HG02623 (cell line): ENCODE measurements at regions not wholly inside any gene's neighbourhood (a gene's known extent, or its start where the extent isn't known, plus 50 kb on each side); places are given as distances from the start of the nearest gene placed in this dataset.

Source experiments
- ATAC-seq: cut with Tn5 transposase; IDR thresholded peaks from one replicate; pipeline ENCODE4 v1.9.1; 2021; ENCODE audit warnings: moderate library complexity; ENCODE audit not compliant: unreplicated experiment

GRCh38 chr9:89655990-89656657 lies 51.3 kb downstream of the GADD45G start:
- no peak for ATAC-seq

- ATAC-seq: no peak
Measured at GRCh38 chr9:89657295-89657694, 52.5 kb downstream of the GADD45G start.

- ATAC-seq: peak; percentile 48
Measured at GRCh38 chr9:89657765-89658164, 53.0 kb downstream of the GADD45G start.

GRCh38 chr9:89658401-89658800 lies 53.6 kb downstream of the GADD45G start:
- ATAC-seq: no peak

GRCh38 chr9:89658931-89659330 lies 54.1 kb downstream of the GADD45G start:
- no peak for ATAC-seq

- no peak for ATAC-seq
Measured at GRCh38 chr9:89659473-89659872, 54.7 kb downstream of the GADD45G start.

- ATAC-seq: no peak
Measured at GRCh38 chr9:89659891-89660685, 55.3 kb downstream of the GADD45G start.

- ATAC-seq: no peak
Measured at GRCh38 chr9:89661391-89661949, 56.7 kb downstream of the GADD45G start.

GRCh38 chr9:89661956-89662717 lies 57.3 kb downstream of the GADD45G start:
- no peak for ATAC-seq

- no peak for ATAC-seq
Measured at GRCh38 chr9:89662718-89663613, 58.2 kb downstream of the GADD45G start.

GRCh38 chr9:89663614-89663970 lies 58.8 kb downstream of the GADD45G start:
- ATAC-seq: no peak

GRCh38 chr9:89664010-89664409 lies 59.2 kb downstream of the GADD45G start:
- ATAC-seq: no peak

GRCh38 chr9:89664896-89665329 lies 60.1 kb downstream of the GADD45G start:
- no peak for ATAC-seq

- no peak for ATAC-seq
Measured at GRCh38 chr9:89666364-89666763, 61.6 kb downstream of the GADD45G start.

GRCh38 chr9:89666950-89667349 lies 62.1 kb downstream of the GADD45G start:
- ATAC-seq: no peak

GRCh38 chr9:89667726-89668125 lies 62.9 kb downstream of the GADD45G start:
- ATAC-seq: no peak

- ATAC-seq: no peak
Measured at GRCh38 chr9:89668216-89668865, 63.5 kb downstream of the GADD45G start.

- ATAC-seq: no peak
Measured at GRCh38 chr9:89668866-89669246, 64.0 kb downstream of the GADD45G start.

GRCh38 chr9:89669361-89669842 lies 64.6 kb downstream of the GADD45G start:
- ATAC-seq: no peak

- ATAC-seq: no peak
Measured at GRCh38 chr9:89670114-89670513, 65.3 kb downstream of the GADD45G start.
